GM23338 (cell line): ENCODE measurements at regions not wholly inside any gene's neighbourhood (a gene's known extent, or its start where the extent isn't known, plus 50 kb on each side); places are given as distances from the start of the nearest gene placed in this dataset.

Experiments used
- ATAC-seq: fragments of 200-7000 bp; cut with Tn5 transposase; 3 replicates; pipeline ENCODE4 v1.9.1; 2020
- DNase-seq: peaks from one replicate; pipeline ENCODE4 v3.0.0-alpha.2; 2015; ENCODE audit warnings: low spot score
- H2AFZ ChIP-seq: fragments of 200-600 bp; sonication (generic); 2 replicates; pipeline ENCODE4 v1.8.0; 2016; ENCODE audit warnings: antibody characterized with exemption, mild to moderate bottlenecking, moderate library complexity
- H3F3A ChIP-seq: fragments of 200-600 bp; sonication (generic); replicated peaks from 2 replicates; pipeline ENCODE4 v1.8.0; 2017; ENCODE audit warnings: antibody characterized with exemption, mixed run types, low read depth
- H3K27ac ChIP-seq: fragments of 200-600 bp; sonication (generic); 2 replicates; pipeline ENCODE4 v1.6.1; 2016; ENCODE audit warnings: low read depth
- H3K27me3 ChIP-seq: fragments of 200-600 bp; sonication (generic); 2 replicates; pipeline ENCODE4 v1.8.0; 2016; ENCODE audit warnings: mild to moderate bottlenecking, mixed run types, moderate library complexity; ENCODE audit not compliant: insufficient read depth
- H3K36me3 ChIP-seq: fragments of 200-600 bp; sonication (generic); 2 replicates; pipeline ENCODE4 v1.8.0; 2016; ENCODE audit warnings: mild to moderate bottlenecking; ENCODE audit not compliant: insufficient read depth
- H3K4me1 ChIP-seq: fragments of 200-600 bp; sonication (generic); 2 replicates; pipeline ENCODE4 v1.8.0; 2016; ENCODE audit warnings: mild to moderate bottlenecking, moderate library complexity; ENCODE audit not compliant: insufficient read depth
- H3K4me2 ChIP-seq: fragments of 200-600 bp; sonication (generic); 2 replicates; pipeline ENCODE4 v1.7.1; 2017; ENCODE audit warnings: mixed run types
- H3K4me3 ChIP-seq: fragments of 200-600 bp; sonication (generic); 2 replicates; pipeline ENCODE4 v1.6.1; 2016; ENCODE audit warnings: mixed run types
- H3K79me2 ChIP-seq: fragments of 200-600 bp; sonication (generic); replicated peaks from 2 replicates; pipeline ENCODE4 v1.8.0; 2017; ENCODE audit warnings: mild to moderate bottlenecking; ENCODE audit not compliant: insufficient read depth
- H3K9me2 ChIP-seq: fragments of 200-600 bp; sonication (generic); 2 replicates; pipeline ENCODE4 v1.8.0; 2017; ENCODE audit not compliant: insufficient read depth
- H4K20me1 ChIP-seq: fragments of 200-600 bp; sonication (generic); replicated peaks from 2 replicates; pipeline ENCODE4 v1.8.0; 2017; ENCODE audit warnings: mild to moderate bottlenecking; ENCODE audit not compliant: insufficient read depth
- H3K27ac Mint-ChIP-seq: 2 replicates; pipeline ENCODE4 v1.8.0; 2020; ENCODE audit warnings: inconsistent platforms, mild to moderate bottlenecking, moderate library complexity, mixed read lengths
- H3K27me3 Mint-ChIP-seq: 3 replicates; pipeline ENCODE4 v1.8.0; 2022; ENCODE audit warnings: low read depth, mild to moderate bottlenecking, moderate library complexity, mixed read lengths, inconsistent platforms; ENCODE audit not compliant: insufficient read depth, poor library complexity
- H3K36me3 Mint-ChIP-seq: 3 replicates; pipeline ENCODE4 v1.8.0; 2021; ENCODE audit warnings: low read depth, mild to moderate bottlenecking, inconsistent platforms, moderate library complexity, mixed read lengths
- H3K4me1 Mint-ChIP-seq: 3 replicates; pipeline ENCODE4 v1.8.0; 2020; ENCODE audit warnings: mild to moderate bottlenecking, inconsistent platforms, mixed read lengths
- H3K4me3 Mint-ChIP-seq: 3 replicates; pipeline ENCODE4 v1.8.0; 2021; ENCODE audit warnings: moderate library complexity, mild to moderate bottlenecking, inconsistent platforms, mixed read lengths
- H3K9me3 Mint-ChIP-seq: 3 replicates; pipeline ENCODE4 v1.8.0; 2020; ENCODE audit warnings: moderate library complexity, mild to moderate bottlenecking, inconsistent platforms, mixed read lengths
- EZH2 ChIP-seq: fragments of 200-600 bp; sonication (generic); IDR thresholded peaks from one replicate; pipeline ENCODE4 v1.8.0; 2017; ENCODE audit warnings: antibody characterized with exemption, mild to moderate bottlenecking, low read depth; ENCODE audit not compliant: unreplicated experiment
- POLR2AphosphoS5 ChIP-seq: IDR thresholded peaks from 2 replicates; pipeline ENCODE4 v1.6.1; 2016; ENCODE audit warnings: antibody characterized with exemption, low read depth
- ZNF114 ChIP-seq: fragments of 250-450 bp; sonication (Bioruptor Pico); IDR thresholded peaks from 2 replicates; pipeline ENCODE4 v1.5.0; 2020; ENCODE audit warnings: mild to moderate bottlenecking, moderate library complexity
- TF ChIP-seq, protein P1 (sequence below): fragments of 250-450 bp; sonication (Bioruptor Pico); IDR thresholded peaks from 2 replicates; pipeline ENCODE4 v1.5.0; 2020; ENCODE audit warnings: mild to moderate bottlenecking, moderate library complexity
- TF ChIP-seq, protein P2 (sequence below): IDR thresholded peaks from 2 replicates; pipeline ENCODE4 v1.6.1; 2016; ENCODE audit warnings: antibody characterized with exemption
- TF ChIP-seq, protein P3 (sequence below), 2 experiments: fragments of 200-600 bp in 1 of 2; sonication (generic) in 1 of 2; conservative IDR thresholded peaks; 2 replicates each; pipeline versions ENCODE4 v1.5.1 to v1.6.1; 2016 to 2017; ENCODE audit warnings: antibody characterized with exemption in 2 of 2, low read depth in 2 of 2, mild to moderate bottlenecking in 2 of 2, moderate library complexity in 1 of 2

- no peak for TF ChIP-seq EZH2
Observed at GRCh38 chr3:177828208-177828565, 630.9 kb upstream of the TBL1XR1 start (continued).

DNA sequence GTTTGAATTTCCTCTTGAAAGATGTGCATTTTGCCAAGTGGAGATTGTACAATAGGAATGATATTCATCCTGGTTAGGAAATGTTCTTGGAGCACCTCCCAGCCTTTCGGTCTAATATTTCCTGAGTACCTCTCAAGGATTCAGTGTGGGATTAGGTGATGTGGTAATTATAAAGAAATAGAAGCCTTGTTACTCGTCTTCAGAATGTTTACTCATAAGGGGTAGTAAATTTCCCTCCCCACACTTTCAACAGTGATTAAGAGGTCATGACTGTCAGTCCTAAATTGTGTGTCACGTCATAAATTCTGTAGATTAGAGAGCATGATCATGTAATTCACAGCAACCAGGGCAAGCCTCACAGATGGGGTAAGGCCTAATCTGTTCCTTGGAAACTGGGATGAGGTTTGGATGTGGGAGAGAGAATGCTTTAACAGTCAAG is 633.1 kb upstream of the TBL1XR1 start:
- Mint-ChIP-seq H3K4me1 (peaks cover 3% of the 10 kb centered on the region; the same call in 1 of the 3 replicates), H3K4me3 (no peak overlapping the region), H3K27me3 (peaks cover 3% of the 10 kb centered on the region), H3K27ac (no peak overlapping the region; the same call in 1 of the 2 replicates), H3K36me3 (no peaks in the 10 kb centered on the region), H3K9me3 (no peaks in the 10 kb centered on the region)
- no peaks in the 10 kb centered on the region for H3F3A ChIP-seq
- H4K20me1 ChIP-seq: no peaks in the 10 kb centered on the region
- no peak overlapping the region for H3K4me3 ChIP-seq
- no peak for TF ChIP-seq POLR2AphosphoS5
- TF ChIP-seq, protein P1, sequence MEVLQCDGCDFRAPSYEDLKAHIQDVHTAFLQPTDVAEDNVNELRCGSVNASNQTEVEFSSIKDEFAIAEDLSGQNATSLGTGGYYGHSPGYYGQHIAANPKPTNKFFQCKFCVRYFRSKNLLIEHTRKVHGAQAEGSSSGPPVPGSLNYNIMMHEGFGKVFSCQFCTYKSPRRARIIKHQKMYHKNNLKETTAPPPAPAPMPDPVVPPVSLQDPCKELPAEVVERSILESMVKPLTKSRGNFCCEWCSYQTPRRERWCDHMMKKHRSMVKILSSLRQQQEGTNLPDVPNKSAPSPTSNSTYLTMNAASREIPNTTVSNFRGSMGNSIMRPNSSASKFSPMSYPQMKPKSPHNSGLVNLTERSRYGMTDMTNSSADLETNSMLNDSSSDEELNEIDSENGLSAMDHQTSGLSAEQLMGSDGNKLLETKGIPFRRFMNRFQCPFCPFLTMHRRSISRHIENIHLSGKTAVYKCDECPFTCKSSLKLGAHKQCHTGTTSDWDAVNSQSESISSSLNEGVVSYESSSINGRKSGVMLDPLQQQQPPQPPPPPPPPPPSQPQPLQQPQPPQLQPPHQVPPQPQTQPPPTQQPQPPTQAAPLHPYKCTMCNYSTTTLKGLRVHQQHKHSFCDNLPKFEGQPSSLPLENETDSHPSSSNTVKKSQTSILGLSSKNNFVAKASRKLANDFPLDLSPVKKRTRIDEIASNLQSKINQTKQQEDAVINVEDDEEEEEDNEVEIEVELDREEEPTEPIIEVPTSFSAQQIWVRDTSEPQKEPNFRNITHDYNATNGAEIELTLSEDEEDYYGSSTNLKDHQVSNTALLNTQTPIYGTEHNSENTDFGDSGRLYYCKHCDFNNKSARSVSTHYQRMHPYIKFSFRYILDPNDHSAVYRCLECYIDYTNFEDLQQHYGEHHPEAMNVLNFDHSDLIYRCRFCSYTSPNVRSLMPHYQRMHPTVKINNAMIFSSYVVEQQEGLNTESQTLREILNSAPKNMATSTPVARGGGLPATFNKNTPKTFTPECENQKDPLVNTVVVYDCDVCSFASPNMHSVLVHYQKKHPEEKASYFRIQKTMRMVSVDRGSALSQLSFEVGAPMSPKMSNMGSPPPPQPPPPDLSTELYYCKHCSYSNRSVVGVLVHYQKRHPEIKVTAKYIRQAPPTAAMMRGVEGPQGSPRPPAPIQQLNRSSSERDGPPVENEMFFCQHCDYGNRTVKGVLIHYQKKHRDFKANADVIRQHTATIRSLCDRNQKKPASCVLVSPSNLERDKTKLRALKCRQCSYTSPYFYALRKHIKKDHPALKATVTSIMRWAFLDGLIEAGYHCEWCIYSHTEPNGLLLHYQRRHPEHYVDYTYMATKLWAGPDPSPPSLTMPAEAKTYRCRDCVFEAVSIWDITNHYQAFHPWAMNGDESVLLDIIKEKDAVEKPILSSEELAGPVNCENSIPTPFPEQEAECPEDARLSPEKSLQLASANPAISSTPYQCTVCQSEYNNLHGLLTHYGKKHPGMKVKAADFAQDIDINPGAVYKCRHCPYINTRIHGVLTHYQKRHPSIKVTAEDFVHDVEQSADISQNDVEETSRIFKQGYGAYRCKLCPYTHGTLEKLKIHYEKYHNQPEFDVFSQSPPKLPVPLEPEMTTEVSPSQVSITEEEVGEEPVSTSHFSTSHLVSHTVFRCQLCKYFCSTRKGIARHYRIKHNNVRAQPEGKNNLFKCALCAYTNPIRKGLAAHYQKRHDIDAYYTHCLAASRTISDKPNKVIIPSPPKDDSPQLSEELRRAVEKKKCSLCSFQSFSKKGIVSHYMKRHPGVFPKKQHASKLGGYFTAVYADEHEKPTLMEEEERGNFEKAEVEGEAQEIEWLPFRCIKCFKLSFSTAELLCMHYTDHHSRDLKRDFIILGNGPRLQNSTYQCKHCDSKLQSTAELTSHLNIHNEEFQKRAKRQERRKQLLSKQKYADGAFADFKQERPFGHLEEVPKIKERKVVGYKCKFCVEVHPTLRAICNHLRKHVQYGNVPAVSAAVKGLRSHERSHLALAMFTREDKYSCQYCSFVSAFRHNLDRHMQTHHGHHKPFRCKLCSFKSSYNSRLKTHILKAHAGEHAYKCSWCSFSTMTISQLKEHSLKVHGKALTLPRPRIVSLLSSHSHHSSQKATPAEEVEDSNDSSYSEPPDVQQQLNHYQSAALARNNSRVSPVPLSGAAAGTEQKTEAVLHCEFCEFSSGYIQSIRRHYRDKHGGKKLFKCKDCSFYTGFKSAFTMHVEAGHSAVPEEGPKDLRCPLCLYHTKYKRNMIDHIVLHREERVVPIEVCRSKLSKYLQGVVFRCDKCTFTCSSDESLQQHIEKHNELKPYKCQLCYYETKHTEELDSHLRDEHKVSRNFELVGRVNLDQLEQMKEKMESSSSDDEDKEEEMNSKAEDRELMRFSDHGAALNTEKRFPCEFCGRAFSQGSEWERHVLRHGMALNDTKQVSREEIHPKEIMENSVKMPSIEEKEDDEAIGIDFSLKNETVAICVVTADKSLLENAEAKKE (CRISPR knock-in tag): no peak
- no peak for TF ChIP-seq EZH2
- TF ChIP-seq, protein P2, sequence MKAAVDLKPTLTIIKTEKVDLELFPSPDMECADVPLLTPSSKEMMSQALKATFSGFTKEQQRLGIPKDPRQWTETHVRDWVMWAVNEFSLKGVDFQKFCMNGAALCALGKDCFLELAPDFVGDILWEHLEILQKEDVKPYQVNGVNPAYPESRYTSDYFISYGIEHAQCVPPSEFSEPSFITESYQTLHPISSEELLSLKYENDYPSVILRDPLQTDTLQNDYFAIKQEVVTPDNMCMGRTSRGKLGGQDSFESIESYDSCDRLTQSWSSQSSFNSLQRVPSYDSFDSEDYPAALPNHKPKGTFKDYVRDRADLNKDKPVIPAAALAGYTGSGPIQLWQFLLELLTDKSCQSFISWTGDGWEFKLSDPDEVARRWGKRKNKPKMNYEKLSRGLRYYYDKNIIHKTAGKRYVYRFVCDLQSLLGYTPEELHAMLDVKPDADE: no peak
- TF ChIP-seq, protein P3, sequence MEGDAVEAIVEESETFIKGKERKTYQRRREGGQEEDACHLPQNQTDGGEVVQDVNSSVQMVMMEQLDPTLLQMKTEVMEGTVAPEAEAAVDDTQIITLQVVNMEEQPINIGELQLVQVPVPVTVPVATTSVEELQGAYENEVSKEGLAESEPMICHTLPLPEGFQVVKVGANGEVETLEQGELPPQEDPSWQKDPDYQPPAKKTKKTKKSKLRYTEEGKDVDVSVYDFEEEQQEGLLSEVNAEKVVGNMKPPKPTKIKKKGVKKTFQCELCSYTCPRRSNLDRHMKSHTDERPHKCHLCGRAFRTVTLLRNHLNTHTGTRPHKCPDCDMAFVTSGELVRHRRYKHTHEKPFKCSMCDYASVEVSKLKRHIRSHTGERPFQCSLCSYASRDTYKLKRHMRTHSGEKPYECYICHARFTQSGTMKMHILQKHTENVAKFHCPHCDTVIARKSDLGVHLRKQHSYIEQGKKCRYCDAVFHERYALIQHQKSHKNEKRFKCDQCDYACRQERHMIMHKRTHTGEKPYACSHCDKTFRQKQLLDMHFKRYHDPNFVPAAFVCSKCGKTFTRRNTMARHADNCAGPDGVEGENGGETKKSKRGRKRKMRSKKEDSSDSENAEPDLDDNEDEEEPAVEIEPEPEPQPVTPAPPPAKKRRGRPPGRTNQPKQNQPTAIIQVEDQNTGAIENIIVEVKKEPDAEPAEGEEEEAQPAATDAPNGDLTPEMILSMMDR (conservative IDR thresholded peaks at IDR 0.05; ENCODE audit: low read depth in 2 of 2): no peak
- no peak for TF ChIP-seq ZNF114 (CRISPR knock-in tag)
- no peaks in the 10 kb centered on the region for H3K79me2 ChIP-seq
- H3K9me2 ChIP-seq: no peaks in the 10 kb centered on the region
- no peak for DNase-seq
- H3K27me3 ChIP-seq: no peaks in the 10 kb centered on the region
- H2AFZ ChIP-seq: no peak overlapping the region
- no peaks in the 10 kb centered on the region for H3K4me1 ChIP-seq
- no peak for ATAC-seq
- no peak overlapping the region for H3K27ac ChIP-seq
- no peaks in the 10 kb centered on the region for H3K36me3 ChIP-seq
- no peak overlapping the region for H3K4me2 ChIP-seq
